Sciatic nerve (tissue), 2 donors: ENCODE measurements at regions not wholly inside any gene's neighbourhood (a gene's known extent, or its start where the extent isn't known, plus 50 kb on each side); places are given as distances from the start of the nearest gene placed in this dataset.

Experiments used
- ATAC-seq: fragments of 200-7000 bp; cut with Tn5 transposase; one replicate; pipeline ENCODE4 v1.9.1; 2020; ENCODE audit warnings: mild to moderate bottlenecking, moderate library complexity
- DNase-seq: peaks from one replicate; pipeline ENCODE4 v3.0.0-alpha.2; 2020; ENCODE audit warnings: low spot score
- intact Hi-C: fragments of 100-400 bp; cut with DNase I; formaldehyde crosslinking; loops from one replicate; pipeline ENCODE4 v1.14.2; 2022
- donor health status: DM: no; HTN: no; CAD: no.
- donor health status: DM: no; HTN: no; CAD: no.

DNA sequence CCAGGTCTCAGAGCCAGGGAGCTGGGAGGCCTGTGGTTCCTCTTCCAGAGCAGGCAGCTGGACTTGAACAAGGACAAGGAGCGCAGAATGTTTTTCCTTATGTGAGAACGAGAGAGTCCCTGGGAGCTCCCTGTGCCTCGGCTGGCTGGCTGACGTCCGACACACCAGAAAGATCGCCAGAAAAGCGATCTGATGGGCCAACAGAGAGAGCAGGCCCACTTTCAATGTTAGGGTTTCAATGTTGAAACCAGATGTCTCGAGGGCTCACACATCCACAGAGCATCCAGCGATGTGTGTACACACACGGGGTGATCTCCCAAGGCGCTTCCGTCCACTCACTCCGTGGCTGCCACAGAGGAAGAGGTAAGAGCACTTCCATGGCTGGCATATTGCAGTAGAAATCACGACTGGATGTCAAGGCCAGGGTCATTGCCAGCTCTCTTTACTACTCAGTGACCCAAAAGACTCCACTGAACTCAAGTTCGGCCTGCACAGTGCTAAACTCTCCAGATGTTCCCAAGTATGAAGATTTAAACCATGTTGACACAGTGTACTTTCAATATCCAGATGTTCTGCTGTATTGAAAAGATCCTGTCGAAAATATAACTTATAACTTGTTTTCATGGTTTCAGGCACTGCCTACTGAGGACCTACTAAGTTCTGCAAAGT, 70.8 kb upstream of the FOXC1 start:
- intact Hi-C loops = no loop called here
- DNase-seq (no peak), ATAC-seq (peak; percentile 82)

DNA sequence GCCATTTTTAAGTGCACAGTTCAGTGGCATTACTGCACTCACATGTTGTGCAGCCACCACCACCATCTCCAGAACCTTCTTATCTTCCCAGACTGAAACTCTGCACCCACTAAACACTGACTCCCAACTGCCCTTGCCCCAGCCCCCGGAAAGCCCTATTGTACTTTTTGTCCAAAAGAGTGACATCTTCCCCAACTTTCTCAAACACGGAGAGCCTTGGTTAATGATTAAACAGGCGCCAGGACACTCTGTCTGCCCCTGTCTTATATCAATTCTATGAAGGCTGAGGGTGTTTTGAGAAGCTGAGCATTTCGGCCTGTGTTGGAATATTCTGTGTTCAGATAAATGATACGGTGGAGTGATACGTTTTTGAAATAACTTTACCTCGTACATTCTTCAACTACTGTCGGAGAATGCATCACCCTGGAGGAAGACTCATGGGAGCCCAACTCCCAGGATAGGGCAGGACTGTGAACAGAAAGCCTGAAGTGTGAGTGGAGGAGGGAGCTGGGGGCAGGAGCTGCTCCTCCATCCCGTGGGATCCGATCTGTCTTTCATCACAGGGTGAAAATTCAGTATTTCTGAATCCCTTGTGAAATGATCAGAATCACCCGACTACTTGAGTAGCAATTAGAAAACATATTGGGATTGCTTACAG, 68.7 kb upstream of the FOXC1 start:
- no peak for ATAC-seq
- DNase-seq = no peak
- intact Hi-C loops = no loop called here

GRCh38 chr6:1542335-1542734, 67.4 kb upstream of the FOXC1 start:
- intact Hi-C loops = no loop called here
- ATAC-seq = no peak

GRCh38 chr6:1542764-1543163, 67.0 kb upstream of the FOXC1 start:
- no peak for DNase-seq
- ATAC-seq = no peak
- intact Hi-C loops = no loop called here

More at GRCh38 chr6:1542335-1542734, 67.4 kb upstream of the FOXC1 start:
- no peak for DNase-seq

DNA sequence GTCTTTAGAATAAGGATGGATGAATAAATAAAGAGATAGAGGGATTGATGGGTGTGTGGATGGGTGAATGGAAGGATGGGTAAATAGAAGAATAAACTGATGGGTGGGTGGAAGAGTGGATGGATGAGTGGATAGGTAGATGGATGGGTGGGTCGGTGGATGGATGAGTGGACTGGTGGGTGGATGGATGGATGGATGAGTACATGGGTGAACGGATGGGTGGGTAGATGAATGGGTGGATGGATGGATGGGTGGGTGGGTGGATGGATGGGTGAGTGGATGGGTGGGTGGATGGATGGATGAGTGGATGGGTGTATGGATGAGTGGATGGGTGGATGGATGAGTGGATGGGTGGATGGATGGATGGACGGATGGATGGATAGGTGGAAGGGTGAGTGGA, 65.7 kb upstream of the FOXC1 start:
- DNase-seq (no peak), ATAC-seq (no peak)
- intact Hi-C loops = no loop called here

DNA sequence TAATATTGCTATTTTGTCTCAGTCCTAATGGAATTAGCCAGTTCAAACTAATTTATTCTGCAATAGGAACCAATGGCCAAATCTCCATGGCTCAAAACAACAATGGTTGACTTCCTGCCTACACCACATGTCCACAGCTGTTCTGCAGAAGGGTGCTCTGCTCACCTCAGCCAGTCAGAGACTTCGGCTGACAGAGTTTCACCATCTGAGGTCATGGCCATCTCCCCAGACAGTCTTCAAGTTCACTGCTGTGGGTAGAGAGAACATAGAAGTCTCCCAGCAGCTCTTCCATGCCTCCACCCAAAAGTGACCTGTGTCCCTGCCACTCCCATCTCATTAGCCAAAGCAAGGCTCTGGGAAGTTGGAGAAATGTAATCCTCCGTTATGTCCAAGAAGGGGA, 65.1 kb upstream of the FOXC1 start:
- intact Hi-C loops = no loop called here
- no peak for ATAC-seq
- DNase-seq = no peak

DNA sequence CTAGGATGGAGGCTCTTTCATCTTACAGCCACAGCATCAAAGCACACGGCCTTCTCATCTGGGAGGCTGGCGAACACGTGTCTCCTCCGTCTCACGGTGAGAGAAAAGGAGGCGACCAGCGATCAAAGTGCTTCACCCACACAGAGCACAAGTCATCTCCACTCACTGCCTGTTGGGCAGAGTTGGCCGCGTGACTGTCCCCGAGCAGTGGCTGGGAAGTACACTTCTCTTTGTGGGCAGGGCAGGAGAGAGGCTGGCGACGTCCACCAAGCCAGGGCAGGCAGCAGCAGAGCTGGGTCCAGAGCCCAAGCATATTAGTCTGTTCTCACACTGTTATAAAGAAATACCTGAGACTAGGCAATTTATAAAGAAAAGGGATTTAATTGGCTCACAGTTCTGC, 64.1 kb upstream of the FOXC1 start:
- DNase-seq (no peak), ATAC-seq (no peak)
- intact Hi-C loops = no loop called here

GRCh38 chr6:1547785-1548184, 61.9 kb upstream of the FOXC1 start:
- DNase-seq = no peak
- intact Hi-C loops = no loop called here

GRCh38 chr6:1551249-1551648, 58.5 kb upstream of the FOXC1 start:
- no peak for DNase-seq
- ATAC-seq = no peak
- intact Hi-C loops = no loop called here

More at GRCh38 chr6:1547785-1548184, 61.9 kb upstream of the FOXC1 start:
- no peak for ATAC-seq

- no peak for DNase-seq
- intact Hi-C loops = no loop called here
- no peak for ATAC-seq
These were observed 57.4 kb upstream of the FOXC1 start for GRCh38 chr6:1552296-1552761.

DNA sequence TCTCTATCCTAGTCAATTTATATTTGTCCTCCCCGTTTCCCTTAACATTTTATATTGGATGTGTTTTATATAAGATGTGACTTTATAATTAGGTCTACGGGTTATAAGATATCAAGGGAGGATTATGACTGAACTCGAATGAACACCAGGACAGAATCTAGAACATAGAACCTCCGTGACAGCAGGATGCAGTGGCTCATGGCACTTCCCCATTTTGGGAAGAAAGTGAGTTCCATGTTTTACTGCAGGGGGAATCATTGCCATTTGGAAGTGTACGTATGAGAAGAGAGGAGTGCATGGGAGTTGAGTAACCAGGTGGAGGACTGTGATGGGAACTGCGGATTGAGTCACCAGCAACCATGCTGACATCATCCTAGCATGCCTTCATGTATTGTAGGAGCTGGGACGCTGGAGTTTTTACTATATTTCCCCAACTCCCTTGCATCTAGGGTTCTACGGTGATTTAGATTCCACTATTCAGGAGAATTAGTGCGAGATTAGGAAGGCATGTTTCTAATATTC, 56.1 kb upstream of the FOXC1 start:
- no peak for DNase-seq
- intact Hi-C loops = no loop called here

DNA sequence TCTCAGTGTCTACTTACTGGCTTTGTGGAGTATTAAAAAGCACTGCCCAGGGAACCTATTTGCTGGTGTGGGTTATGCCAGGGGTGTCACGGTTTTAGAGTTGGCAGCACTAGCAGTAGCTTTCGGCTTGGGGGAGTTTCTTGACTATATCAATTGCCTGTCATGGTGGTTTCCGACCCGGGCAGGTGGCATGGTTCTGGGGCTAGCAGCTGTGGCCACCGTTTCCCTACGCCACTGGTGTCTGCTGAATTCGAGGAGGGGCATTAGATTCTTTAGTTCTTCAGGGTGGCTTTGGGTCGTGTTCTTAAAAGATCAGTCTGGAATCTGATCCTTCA, 55.6 kb upstream of the FOXC1 start:
- ATAC-seq (peak; percentile 4), DNase-seq (no peak)
- intact Hi-C loops = no loop called here

More for the DNA sequence above, 56.1 kb upstream of the FOXC1 start:
- no peak for ATAC-seq

DNA sequence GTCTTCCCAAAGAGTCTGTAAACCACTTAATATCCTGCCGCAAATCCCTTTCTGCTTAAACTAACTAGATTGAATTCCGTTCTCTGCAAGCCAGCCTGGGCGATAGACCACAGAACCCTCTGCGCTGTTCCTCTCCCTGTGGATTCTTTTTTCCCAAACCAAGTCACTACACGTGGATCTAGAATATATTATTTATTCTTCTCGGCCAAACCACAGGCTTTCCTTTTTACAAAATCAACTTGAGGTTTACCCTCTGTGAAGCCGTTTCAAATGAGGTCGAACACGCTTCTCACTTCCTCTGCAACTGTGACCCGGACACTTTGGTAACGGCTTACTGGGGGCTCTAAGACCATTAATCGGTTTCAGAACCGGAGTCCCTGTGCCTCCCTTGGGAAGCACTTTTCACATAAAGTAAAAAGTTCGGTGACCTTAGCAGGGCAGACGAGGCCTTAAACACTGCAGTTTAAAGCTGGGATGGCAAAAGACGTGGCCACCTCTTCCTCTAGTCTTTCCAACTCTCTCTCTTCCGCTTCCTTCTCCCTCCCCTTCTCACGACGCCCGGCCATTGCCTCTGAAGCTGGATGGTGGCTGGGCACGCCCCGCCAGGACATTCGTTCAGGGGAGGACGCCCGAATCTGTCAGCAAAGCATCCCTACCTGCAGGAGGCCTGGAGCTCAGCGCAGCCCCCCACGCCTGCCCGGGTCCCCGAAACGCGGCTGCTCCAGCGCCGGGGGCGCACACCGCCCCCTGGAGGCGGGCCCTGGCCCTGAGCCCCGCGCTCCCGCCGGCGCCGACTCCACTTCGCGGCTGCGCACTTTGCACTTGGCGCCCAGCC, 55.0 kb upstream of the FOXC1 start:
- peak; percentile 88 for DNase-seq
- peak; percentile 93 for ATAC-seq
- intact Hi-C loops = no loop called here

DNA sequence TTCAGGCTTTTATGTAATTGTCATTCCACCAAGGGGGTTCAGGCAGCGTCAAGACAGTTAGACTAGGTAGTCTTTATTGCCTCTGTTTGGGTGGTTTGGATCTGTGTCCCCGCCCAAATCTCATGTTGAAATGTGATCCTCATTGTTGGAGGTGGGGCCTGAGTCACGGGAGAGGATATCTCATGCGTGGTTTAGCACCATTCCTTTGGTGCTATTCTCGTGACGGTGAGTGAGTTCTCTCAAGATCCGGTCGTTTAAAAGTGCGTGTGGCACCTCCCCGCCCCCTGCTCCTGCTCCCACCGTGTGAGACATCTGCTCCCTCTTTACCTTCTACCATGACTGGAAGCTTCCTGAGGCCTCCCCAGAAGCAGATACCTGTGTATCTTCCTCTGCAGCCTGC, 51.3 kb upstream of the FOXC1 start:
- DNase-seq (no peak), ATAC-seq (no peak)
- intact Hi-C loops = no loop called here
